ENCODE measurements at regions not wholly inside any gene's neighbourhood (a gene's known extent, or its start where the extent isn't known, plus 50 kb on each side); places are given as distances from the start of the nearest gene placed in this dataset.

GRCh38 chr13:65103351-65103750 lies 2126.8 kb downstream of the PCDH9 start:
- no peak for DNase-seq

DNA sequence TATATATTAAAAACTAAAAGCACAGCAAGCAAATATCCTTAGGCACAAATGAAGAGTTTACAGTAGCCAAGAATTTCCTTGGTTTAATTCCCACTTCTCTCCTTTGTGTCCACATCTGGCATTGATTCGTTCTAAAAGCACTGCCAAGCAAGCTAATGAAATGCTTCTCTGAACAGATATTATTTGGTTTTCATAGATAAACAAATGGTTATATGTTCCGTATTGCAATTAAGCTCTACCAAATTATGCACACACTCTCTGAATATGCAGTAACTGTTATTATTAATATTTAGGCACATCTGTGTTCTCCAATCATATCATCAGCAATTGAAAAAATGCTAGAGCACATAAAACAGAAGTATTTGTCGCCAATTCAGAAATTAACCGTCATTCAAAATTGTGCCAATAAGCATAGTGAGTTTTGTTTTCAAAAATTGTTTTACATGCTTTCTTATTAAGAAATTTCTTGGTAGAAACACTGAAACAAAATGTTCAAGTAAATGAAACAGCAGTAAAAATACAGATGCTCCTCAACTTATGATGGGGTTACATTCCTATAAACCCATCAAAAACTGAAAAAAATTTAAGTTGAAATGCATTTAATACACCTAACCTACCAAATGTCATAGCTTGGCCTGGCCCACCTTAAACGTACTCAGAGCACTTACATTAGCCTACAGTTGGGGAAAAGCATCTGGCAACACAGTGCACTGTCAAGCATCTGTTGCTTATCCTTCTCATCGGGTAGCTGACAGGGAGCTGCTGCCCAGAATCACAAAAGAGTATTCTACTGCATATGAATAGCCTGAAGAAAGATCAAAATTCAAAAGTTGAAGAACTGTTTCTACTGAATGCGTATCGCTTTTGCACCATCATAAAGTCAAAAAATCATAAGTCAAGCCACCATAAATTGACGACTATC lies 2134.7 kb downstream of the PCDH9 start:
- DNase-seq: no peak

DNA sequence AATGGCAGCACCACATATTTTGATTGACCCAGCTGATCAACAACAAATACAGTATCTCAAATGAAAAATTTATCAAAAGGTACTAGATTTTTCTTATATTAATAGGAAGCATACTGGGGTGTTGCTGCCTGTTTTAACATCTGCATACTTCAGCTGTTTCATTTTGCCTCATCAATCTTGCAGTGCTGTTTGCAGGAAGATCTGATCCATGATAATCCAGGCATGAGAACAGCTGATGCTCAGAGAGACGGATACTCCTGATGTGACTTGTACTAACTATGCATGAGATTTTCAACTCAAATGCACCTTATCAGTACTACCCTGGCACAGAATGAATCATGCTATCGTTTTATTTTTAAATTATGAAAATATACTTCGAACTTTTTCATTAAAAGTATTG lies 2136.8 kb downstream of the PCDH9 start:
- no peak for DNase-seq

DNA sequence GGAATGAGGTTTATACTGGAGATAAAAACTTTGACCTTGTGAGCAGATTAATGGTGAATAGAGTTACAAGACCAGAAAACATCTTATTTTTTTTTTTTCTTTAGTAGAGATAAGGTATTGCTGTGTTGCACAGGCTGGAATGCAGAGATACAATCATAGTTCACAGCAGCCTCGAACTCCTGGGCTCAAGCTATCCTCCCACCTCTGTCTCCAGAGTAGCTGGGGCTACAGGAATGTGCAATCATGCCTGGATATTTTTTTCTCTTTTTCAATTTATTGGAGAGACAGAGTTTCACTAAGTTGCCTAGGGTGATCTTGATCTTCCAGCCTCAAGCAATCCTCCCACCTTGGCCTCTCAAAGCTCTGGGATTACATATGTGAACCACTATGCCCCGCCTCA lies 2139.1 kb downstream of the PCDH9 start:
- DNase-seq: no peak

DNA sequence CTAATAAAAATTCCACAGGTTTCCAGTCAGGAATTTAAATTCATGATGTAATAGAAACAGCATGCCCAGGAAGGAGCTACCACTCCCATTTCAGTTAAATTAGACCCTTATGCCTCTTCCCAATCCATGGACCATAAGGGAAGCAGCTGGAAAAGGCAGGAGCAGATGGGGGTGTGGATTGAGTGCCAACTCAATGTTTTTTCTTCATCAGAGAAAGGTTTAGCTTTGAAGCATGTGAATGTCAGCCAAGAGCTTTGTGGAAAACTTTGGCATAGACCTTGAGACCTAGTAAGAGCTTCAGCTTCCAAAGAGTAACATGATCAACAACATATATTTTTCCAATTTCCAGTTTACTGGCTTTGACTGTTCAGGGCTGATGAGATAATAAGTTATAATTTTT lies 2139.9 kb downstream of the PCDH9 start:
- no peak for DNase-seq

DNA sequence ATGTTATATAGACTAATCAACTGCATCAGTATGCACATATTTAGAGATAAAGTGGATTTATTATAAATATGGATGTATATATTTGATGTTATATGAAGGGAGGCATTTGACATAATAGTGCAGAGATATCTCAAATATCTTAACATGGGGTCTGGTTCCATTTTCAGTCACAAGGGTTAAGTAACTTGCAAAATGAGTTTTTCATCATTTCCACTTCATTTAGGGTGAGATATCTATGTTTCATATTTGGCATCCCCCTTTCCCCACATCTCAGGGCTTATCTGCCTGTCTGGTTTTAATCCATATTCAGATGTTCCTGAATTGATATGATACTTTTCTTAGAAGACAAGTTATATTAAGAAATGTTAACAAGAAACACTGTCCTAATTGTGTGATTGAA lies 2141.2 kb downstream of the PCDH9 start:
- DNase-seq: no peak

DNA sequence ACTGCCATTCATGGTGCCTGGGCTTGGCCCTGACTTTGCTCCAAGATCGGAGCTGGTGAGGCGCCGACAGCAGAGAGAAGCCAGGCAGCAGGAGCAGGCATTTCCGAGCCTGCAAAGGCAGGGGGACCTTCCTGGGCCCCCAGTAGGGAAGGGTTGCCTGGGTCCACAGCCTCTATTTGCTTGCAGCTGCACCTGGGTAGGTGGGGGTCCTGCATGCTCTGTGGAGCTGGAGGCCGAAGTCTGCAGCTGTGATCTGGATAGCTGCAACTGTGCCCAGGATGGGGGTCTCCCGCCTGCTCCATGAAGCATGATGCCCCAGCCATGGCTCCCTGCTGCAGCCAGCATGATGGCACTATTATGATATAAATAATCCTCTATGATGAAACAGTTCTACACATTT lies 2144.2 kb downstream of the PCDH9 start:
- no peak for DNase-seq

DNA sequence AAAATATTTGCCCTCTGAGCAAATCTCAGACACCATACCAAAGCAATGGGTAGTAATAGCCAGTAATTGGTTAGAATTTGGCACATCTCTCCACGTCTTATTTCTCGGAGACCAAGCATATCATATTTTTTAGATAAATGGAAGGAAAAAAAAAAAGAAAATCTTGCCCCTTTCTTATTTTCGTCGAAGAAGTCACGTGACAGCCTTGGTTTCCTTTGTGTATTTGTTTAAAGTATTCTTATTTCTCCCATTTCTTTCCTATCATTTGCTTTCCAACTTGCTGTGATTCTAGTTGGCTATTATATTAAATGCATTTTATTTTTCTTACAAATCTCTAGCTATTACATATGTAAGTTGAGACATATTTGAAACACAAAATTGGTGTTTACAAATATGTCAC lies 2155.9 kb downstream of the PCDH9 start:
- DNase-seq: no peak

GRCh38 chr13:65064967-65065366 lies 2165.2 kb downstream of the PCDH9 start:
- no peak for DNase-seq

- no peak for DNase-seq
These were observed 2166.4 kb downstream of the PCDH9 start for GRCh38 chr13:65063753-65064152.

- no peak for DNase-seq
These were observed 2172.2 kb downstream of the PCDH9 start for GRCh38 chr13:65057986-65058385.

- DNase-seq: no peak
These were observed 2175.9 kb downstream of the PCDH9 start for GRCh38 chr13:65054277-65054676.

DNA sequence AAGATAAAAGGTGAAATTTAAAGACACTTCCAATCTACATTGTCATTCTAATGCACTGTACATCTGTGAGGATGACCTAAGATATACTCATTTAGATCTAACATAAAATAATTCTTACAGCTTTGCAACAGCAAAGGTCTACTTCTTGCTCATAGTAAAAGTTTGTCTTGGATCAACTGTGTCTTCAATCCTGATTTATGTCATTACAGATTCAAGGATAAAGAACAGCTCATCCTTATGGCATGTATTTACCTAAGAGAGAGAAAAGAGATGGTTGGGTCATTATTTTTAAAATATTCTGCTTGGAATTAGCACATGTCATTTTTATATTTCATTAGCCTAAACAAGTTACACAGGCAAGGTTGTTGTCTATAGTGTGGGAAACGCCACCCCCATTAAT lies 2193.1 kb downstream of the PCDH9 start:
- no peak for DNase-seq

DNA sequence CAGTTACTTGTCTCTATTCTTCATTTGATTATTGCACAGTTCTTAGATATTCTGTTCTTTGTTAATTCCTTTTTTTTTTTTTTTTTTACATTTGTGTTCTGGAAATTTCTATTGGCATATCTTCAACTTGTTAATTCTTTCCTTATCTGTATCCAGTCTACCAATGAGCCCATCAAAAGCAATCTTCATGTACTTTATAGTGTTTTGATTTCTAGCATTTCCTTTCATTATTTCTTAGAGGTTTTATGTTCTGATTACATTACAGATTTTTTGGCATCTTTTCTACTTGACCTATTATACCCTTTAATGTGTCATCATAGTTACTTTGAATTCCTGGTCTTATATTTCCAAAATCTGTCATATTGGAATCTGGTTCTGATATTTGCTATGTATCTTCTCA lies 2194.8 kb downstream of the PCDH9 start:
- no peak for DNase-seq

DNA sequence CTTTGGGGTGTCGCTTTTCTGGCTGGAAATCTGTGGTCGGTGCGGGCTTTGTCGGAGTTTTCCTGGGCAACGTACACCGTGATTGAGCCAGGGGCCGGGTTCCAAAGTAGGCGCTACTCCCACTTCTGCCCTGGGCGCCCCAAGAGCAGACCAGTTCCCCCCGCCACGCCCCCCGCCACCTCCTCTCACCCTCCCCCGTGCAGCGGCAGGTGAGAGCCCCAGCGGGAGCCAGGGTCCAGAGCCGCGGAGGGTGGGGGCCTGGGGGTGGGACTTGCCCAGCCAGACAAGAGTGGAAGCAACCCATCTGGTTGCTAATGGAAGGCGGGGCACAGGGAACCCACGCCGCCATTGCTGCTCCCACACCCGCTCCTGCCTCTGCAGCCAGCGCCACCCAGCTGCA lies 2195.9 kb downstream of the PCDH9 start:
- DNase-seq: no peak

DNA sequence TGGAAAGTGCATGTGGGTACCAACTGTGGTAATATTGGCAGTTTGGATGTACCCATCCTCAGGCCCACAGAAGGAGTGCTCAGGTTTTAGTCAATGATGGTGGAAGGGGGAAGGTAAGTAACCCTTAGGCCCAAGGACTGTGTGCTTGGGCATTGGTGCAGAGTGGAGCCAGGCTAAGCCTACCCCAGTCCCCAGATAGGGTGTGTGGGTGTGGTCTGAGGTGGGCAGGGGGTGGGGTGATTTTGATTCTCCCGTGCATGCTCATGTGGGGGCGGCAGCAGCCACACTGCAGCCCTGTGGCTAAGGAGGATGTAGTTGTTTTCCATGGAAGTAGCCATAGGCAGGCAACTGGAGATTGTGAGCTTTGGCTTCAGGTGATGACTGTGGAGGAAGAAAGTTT lies 2197.3 kb downstream of the PCDH9 start:
- DNase-seq: no peak

DNA sequence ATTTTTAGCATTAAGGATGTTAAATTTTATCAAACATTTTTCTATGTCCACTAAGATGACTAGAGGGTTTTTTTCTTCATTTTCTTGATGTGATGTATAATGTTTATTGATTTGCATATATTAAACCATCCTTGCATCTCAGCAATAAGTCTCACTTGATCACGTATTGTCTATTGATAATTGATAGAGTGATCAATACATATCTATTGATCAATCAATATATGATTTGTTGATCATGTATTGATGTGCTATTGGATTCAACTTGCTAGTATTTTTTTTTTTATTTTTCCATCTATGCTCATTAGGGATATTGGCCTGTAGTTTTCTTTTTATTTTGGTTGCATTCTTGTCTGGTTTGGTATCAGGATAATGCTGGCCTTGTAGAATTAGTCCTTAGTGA lies 2202.0 kb downstream of the PCDH9 start:
- DNase-seq: no peak

DNA sequence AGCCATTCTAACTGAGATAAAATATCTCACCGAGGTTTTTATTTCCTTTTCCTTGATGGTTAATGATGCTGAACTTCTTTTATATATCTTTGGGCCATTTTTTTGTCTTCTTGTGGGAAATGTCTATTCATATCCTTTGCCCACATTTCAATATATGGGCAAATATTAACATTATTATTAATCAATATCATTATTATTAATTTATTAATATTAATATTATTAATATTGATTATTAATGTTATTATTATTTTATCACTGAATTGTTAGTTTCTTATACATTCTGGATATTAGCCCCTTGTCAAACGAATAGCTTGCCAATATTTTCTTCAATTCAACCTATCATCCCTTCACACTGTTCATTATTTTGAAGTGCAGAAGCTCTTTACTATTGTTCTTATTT lies 2203.6 kb downstream of the PCDH9 start:
- DNase-seq: no peak

GRCh38 chr13:65011378-65011777 lies 2218.8 kb downstream of the PCDH9 start:
- no peak for DNase-seq

GRCh38 chr13:64997438-64997837 lies 2232.7 kb downstream of the PCDH9 start:
- no peak for DNase-seq

DNA sequence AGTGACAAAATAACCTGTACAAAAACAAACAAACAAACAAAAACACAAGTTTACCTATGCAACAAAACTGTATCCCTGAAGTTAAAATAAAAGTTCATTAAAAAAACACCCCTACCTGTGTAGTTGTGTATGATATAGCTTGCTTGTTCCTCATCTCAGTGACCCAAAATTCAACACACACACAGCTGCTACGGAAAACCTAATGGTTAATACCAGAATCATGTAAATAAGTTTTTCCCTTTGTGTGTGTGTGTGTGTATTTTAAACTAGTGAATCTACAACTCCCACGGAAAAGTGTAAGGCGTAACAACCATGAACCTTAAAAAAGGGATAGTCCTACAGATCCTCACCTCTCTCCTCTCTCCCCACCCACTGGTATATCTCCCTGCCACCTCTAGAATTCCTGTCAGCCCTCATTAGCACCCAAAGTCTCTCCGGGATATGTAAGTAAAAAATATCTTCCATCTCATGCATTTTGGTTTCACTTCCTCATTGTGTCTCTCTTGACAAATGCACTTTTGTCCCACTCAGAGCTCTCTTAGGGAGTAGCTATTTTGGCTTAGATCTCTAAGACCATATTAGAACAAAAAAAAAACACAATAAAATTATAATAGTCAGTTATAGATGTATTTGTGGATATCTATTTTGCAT lies 2236.5 kb downstream of the PCDH9 start:
- no peak for DNase-seq

- no peak for DNase-seq
These were observed 2237.8 kb downstream of the PCDH9 start for GRCh38 chr13:64992314-64992713.

- no peak for DNase-seq
These were observed 2245.1 kb downstream of the PCDH9 start for GRCh38 chr13:64985075-64985474.

DNA sequence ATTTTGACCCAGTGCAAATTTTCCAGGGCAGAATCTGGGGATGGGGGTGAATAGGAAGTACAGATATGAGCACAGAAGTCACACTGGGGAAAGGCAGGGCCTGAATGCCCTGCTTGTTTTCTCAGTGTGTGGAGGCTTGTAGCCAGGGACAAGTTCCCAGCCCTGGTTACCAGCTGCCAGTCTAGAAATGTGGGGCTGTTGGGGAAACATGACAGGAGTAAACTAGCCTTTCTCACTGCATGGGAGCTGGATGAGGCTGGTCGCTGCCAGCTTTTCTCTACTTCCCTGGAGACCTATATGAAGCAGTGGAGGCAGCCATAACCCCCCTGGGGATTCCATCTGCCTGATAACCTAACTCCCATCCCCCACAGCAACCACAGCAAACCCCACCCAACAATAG lies 2267.7 kb downstream of the PCDH9 start:
- no peak for DNase-seq

DNA sequence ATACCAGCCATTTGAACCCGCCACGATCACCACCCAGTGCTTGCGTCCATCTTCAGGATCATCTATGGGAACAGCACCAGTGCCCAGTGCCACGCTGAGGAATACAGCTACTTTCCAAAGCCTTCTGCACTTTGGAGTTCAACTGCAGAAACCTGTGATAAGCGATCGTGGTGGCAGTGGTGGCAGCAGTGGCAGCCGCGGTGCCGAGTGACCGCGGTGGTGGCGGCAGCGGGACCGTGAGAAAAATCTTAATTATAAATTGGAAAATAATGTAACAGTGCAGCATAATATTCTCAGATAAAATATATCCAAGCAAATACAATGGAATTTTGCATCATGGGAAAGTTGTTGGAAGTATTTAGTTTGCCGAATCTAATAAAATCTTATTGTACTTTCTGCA lies 2270.9 kb downstream of the PCDH9 start:
- no peak for DNase-seq
